ENCODE measurements at regions not wholly inside any gene's neighbourhood (a gene's known extent, or its start where the extent isn't known, plus 50 kb on each side); places are given as distances from the start of the nearest gene placed in this dataset.

- H3K36me3 ChIP-seq (ENCODE audit: low read depth): no peaks in the 10 kb centered on the region
- no peak overlapping the region for H3K4me3 ChIP-seq
- no peak overlapping the region for H2AFZ ChIP-seq
- H4K20me1 ChIP-seq (ENCODE audit: insufficient read depth): no peaks in the 10 kb centered on the region
- no peaks in the 10 kb centered on the region for H3F3A ChIP-seq (ENCODE audit: insufficient read depth, low read depth)
- no peaks in the 10 kb centered on the region for H3K27me3 ChIP-seq (ENCODE audit: insufficient read depth, low read depth)
- intact Hi-C loops (cut with micrococcal nuclease; ENCODE audit: unreplicated experiment): no loop called here
- TF ChIP-seq EZH2 (IDR thresholded peaks at IDR 0.05; ENCODE audit: low read depth) (no peak), CTCF (conservative IDR thresholded peaks at IDR 0.05) (no peak)
- ChIA-PET CTCF (no interaction called here), POLR2A (ENCODE audit: unreplicated experiment) (no interaction called here)
- no peak overlapping the region for H3K4me2 ChIP-seq
- no TSS peak for BruUV-seq (replicated peaks)
- no peaks in the 10 kb centered on the region for H3K4me1 ChIP-seq (replicated peaks; ENCODE audit: insufficient read depth)
- H3K9me3 ChIP-seq (ENCODE audit: insufficient read depth, low read depth): peaks cover 22% of the 10 kb centered on the region
- H3K9me2 ChIP-seq (ENCODE audit: insufficient read depth): no peaks in the 10 kb centered on the region
- H3K27ac ChIP-seq: no peak overlapping the region
- H3K79me2 ChIP-seq (ENCODE audit: low read depth): no peaks in the 10 kb centered on the region
- no peak for DNase-seq
Observed at GRCh38 chr5:53389093-53389492, 91.3 kb upstream of the FST start.

DNA sequence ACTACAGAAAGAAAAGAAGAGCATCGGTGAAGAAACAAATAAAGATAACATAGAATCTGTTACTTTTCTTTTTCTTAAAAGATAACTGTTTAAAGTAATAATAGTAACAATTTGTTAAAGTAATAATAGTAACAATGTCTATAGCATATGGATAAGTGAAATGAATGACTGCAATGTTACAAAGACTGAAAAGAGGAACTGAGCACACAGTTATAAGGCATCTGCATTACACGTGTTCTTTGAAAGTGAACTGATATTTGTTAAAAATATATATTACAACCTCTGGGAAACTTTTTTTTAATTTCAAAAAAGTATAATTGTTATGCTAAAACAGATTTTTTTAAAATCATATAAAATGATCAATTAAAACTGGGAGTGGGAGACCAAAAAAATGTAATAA, 88.4 kb upstream of the FST start:
- DNase-seq: no peak
- Histone ChIP-seq H3K4me3 (no peak overlapping the region), H2AFZ (no peak overlapping the region), H3K36me3 (ENCODE audit: low read depth) (no peaks in the 10 kb centered on the region), H3K27ac (no peak overlapping the region), H3K9me3 (ENCODE audit: insufficient read depth, low read depth) (peaks cover 22% of the 10 kb centered on the region), H4K20me1 (ENCODE audit: insufficient read depth) (no peaks in the 10 kb centered on the region), H3K79me2 (ENCODE audit: low read depth) (no peaks in the 10 kb centered on the region), H3K4me2 (no peak overlapping the region), H3F3A (ENCODE audit: insufficient read depth, low read depth) (no peaks in the 10 kb centered on the region), H3K27me3 (ENCODE audit: insufficient read depth, low read depth) (no peaks in the 10 kb centered on the region), H3K4me1 (replicated peaks; ENCODE audit: insufficient read depth) (no peaks in the 10 kb centered on the region), H3K9me2 (ENCODE audit: insufficient read depth) (0 out of 2 replicates have a peak, but pooled peaks cover 3% of the 10 kb centered on the region)
- BruUV-seq (replicated peaks): no TSS peak
- no peak for TF ChIP-seq EZH2 (IDR thresholded peaks at IDR 0.05; ENCODE audit: low read depth)
- POLR2A ChIA-PET (ENCODE audit: unreplicated experiment): no interaction called here
- CTCF ChIA-PET: no interaction called here
- intact Hi-C loops (cut with micrococcal nuclease; ENCODE audit: unreplicated experiment): no loop called here

DNA sequence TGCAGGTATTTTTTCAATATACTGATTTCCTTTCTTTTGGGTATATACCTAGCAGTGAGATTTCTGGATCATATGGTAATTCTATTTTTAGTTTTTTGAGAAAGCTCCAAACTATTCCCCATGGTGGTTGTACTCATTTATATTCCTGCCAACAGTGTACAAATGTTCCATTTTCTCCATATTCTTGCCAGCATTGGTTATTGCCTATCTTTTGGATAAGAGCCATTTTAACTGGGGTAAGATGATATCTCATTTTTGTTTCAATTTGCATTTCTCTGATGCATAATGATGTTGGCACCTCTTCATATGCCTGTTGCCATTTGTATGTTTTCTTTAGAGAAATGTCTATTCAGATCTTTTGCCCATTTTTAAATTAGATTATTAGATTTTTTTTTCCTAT, 85.6 kb upstream of the FST start:
- DNase-seq: no peak
- intact Hi-C loops (cut with micrococcal nuclease; ENCODE audit: unreplicated experiment): no loop called here
- Histone ChIP-seq H2AFZ (no peak overlapping the region), H3F3A (ENCODE audit: insufficient read depth, low read depth) (no peaks in the 10 kb centered on the region), H3K4me3 (no peak overlapping the region), H3K27me3 (ENCODE audit: insufficient read depth, low read depth) (no peaks in the 10 kb centered on the region), H3K9me3 (ENCODE audit: insufficient read depth, low read depth) (0 out of 2 replicates have a peak, but pooled peaks cover 4% of the 10 kb centered on the region), H3K79me2 (ENCODE audit: low read depth) (no peaks in the 10 kb centered on the region), H3K36me3 (ENCODE audit: low read depth) (no peaks in the 10 kb centered on the region), H3K27ac (no peak overlapping the region), H3K4me1 (replicated peaks; ENCODE audit: insufficient read depth) (peaks cover 10% of the 10 kb centered on the region), H3K4me2 (no peak overlapping the region), H3K9me2 (ENCODE audit: insufficient read depth) (0 out of 2 replicates have a peak, but pooled peaks cover 3% of the 10 kb centered on the region), H4K20me1 (ENCODE audit: insufficient read depth) (no peaks in the 10 kb centered on the region)
- ChIA-PET CTCF (no interaction called here), POLR2A (ENCODE audit: unreplicated experiment) (no interaction called here)
- TF ChIP-seq CTCF (conservative IDR thresholded peaks at IDR 0.05) (no peak), EZH2 (IDR thresholded peaks at IDR 0.05; ENCODE audit: low read depth) (no peak)
- BruUV-seq (replicated peaks): no TSS peak

GRCh38 chr5:53397141-53397757, 83.2 kb upstream of the FST start:
- H3K9me3 ChIP-seq (ENCODE audit: insufficient read depth, low read depth): no peaks in the 10 kb centered on the region
- peak overlapping the region; percentile 17; the same call in 1 of the 2 replicates for H3K4me2 ChIP-seq
- no peak overlapping the region for H2AFZ ChIP-seq
- ChIA-PET CTCF (no interaction called here), POLR2A (ENCODE audit: unreplicated experiment) (no interaction called here)
- H3K4me3 ChIP-seq: no peak overlapping the region
- TF ChIP-seq CTCF (conservative IDR thresholded peaks at IDR 0.05) (no peak), EZH2 (IDR thresholded peaks at IDR 0.05; ENCODE audit: low read depth) (no peak)
- H3K27me3 ChIP-seq (ENCODE audit: insufficient read depth, low read depth): no peaks in the 10 kb centered on the region
- intact Hi-C loops (cut with micrococcal nuclease; ENCODE audit: unreplicated experiment): no loop called here
- no peak overlapping the region for H3K27ac ChIP-seq
- no TSS peak for BruUV-seq (replicated peaks)
- no peaks in the 10 kb centered on the region for H3K36me3 ChIP-seq (ENCODE audit: low read depth)
- H3K9me2 ChIP-seq (ENCODE audit: insufficient read depth): 0 out of 2 replicates have a peak, but pooled peaks cover 3% of the 10 kb centered on the region
- H3F3A ChIP-seq (ENCODE audit: insufficient read depth, low read depth): no peaks in the 10 kb centered on the region
- no peaks in the 10 kb centered on the region for H3K79me2 ChIP-seq (ENCODE audit: low read depth)
- peaks cover 10% of the 10 kb centered on the region for H3K4me1 ChIP-seq (replicated peaks; ENCODE audit: insufficient read depth)
- H4K20me1 ChIP-seq (ENCODE audit: insufficient read depth): no peaks in the 10 kb centered on the region
- DNase-seq: no peak

Measured in PC-9 (cell line).